ENCODE measurements at regions not wholly inside any gene's neighbourhood (a gene's known extent, or its start where the extent isn't known, plus 50 kb on each side); places are given as distances from the start of the nearest gene placed in this dataset.

DNA sequence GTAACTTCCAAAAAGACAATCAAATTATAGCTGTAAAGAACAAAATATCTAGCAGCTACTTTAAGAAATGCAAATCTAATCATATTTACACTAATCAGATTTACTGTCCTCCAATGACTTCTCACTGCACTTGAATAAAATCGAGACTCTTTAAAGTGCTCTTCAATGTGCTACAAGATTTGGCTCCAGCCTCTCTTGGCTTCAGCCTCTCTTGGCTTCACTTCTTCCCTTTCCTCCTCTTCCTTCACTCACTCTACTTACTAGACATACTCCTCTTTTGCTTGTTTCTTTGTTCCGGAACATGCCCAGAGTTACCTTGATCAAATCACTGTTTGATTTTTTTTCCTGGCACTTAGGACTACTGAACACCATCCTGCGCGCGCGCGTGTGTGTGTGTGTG is 495.4 kb downstream of the LMO7 start:
- Histone ChIP-seq H3K27ac (ENCODE audit: low read depth in 1 of 2, low read length in 2 of 2) (no peak overlapping the region), H3K9ac (ENCODE audit: low read depth in 1 of 2, low read length in 2 of 2) (no peak overlapping the region), H3K4me1 (ENCODE audit: control insufficient read depth in 4 of 4, insufficient read depth in 4 of 4, low read length in 3 of 4) (no peaks in the 10 kb centered on the region), H3K9me3 (ENCODE audit: control insufficient read depth in 4 of 4, low read length in 3 of 4) (peaks cover 0 to 2% (median 0%) of the 10 kb centered on the region in 4 donors), H3K4me3 (ENCODE audit: low read depth in 1 of 3, low read length in 3 of 3) (no peak overlapping the region), H3K27me3 (ENCODE audit: control insufficient read depth in 4 of 4, insufficient read depth in 4 of 4, low read length in 3 of 4) (no peaks in the 10 kb centered on the region), H3K36me3 (ENCODE audit: control insufficient read depth in 4 of 4, insufficient read depth in 3 of 4, low read depth in 1 of 4, low read length in 3 of 4) (no peaks in the 10 kb centered on the region)
- 64% methylated on average over 7 of the region's 7 CpGs for WGBS
- DNase-seq (ENCODE audit: low spot score) = no peak
- TF ChIP-seq, protein P1, sequence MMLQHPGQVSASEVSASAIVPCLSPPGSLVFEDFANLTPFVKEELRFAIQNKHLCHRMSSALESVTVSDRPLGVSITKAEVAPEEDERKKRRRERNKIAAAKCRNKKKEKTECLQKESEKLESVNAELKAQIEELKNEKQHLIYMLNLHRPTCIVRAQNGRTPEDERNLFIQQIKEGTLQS (IDR thresholded peaks at IDR 0.05) = no peak
- TF ChIP-seq, protein P2, sequence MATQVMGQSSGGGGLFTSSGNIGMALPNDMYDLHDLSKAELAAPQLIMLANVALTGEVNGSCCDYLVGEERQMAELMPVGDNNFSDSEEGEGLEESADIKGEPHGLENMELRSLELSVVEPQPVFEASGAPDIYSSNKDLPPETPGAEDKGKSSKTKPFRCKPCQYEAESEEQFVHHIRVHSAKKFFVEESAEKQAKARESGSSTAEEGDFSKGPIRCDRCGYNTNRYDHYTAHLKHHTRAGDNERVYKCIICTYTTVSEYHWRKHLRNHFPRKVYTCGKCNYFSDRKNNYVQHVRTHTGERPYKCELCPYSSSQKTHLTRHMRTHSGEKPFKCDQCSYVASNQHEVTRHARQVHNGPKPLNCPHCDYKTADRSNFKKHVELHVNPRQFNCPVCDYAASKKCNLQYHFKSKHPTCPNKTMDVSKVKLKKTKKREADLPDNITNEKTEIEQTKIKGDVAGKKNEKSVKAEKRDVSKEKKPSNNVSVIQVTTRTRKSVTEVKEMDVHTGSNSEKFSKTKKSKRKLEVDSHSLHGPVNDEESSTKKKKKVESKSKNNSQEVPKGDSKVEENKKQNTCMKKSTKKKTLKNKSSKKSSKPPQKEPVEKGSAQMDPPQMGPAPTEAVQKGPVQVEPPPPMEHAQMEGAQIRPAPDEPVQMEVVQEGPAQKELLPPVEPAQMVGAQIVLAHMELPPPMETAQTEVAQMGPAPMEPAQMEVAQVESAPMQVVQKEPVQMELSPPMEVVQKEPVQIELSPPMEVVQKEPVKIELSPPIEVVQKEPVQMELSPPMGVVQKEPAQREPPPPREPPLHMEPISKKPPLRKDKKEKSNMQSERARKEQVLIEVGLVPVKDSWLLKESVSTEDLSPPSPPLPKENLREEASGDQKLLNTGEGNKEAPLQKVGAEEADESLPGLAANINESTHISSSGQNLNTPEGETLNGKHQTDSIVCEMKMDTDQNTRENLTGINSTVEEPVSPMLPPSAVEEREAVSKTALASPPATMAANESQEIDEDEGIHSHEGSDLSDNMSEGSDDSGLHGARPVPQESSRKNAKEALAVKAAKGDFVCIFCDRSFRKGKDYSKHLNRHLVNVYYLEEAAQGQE (IDR thresholded peaks at IDR 0.05) = no peak
- TF ChIP-seq, protein P3, sequence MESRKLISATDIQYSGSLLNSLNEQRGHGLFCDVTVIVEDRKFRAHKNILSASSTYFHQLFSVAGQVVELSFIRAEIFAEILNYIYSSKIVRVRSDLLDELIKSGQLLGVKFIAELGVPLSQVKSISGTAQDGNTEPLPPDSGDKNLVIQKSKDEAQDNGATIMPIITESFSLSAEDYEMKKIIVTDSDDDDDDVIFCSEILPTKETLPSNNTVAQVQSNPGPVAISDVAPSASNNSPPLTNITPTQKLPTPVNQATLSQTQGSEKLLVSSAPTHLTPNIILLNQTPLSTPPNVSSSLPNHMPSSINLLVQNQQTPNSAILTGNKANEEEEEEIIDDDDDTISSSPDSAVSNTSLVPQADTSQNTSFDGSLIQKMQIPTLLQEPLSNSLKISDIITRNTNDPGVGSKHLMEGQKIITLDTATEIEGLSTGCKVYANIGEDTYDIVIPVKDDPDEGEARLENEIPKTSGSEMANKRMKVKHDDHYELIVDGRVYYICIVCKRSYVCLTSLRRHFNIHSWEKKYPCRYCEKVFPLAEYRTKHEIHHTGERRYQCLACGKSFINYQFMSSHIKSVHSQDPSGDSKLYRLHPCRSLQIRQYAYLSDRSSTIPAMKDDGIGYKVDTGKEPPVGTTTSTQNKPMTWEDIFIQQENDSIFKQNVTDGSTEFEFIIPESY (IDR thresholded peaks at IDR 0.05) = no peak
- no peak for TF ChIP-seq YY1 (IDR thresholded peaks at IDR 0.05)

DNA sequence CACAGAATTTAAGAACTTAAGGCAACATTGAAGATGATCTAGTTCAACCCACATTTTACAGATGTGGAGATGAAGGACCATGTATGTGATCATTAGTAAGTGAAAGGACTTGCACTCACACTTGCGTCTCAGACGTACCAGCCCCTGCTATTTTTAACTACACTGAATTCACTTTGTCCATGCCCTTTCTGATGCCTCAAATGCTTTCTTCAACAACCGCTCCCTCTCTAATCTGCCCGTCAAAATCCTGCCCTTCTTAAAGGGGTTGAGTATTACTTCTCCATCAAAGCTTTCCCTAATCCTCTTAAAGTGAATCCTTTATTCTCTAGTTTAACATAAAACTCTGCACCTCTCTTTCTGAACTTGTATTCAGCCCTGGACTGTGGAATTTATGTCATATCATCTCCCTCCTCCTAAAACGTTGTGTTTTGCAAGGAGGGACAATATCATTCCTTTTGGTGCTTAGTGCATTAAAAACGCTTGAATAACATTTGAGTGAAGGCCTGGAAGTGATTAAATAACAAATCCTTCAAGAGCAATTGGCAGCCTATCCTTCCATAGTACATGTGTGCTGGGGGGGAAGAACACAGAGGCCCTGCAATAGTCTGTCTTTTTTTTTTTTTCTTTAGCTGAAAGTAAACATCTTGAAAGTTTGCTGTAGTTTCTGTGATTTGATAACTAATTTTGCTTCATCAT is 493.3 kb downstream of the LMO7 start:
- no peaks in the 10 kb centered on the region for H3K4me1 ChIP-seq (ENCODE audit: control insufficient read depth in 4 of 4, insufficient read depth in 4 of 4, low read length in 3 of 4)
- H3K9ac ChIP-seq (ENCODE audit: low read depth in 1 of 2, low read length in 2 of 2) = no peak overlapping the region
- H3K4me3 ChIP-seq (ENCODE audit: low read depth in 1 of 3, low read length in 3 of 3) = no peak overlapping the region
- no peak for DNase-seq (ENCODE audit: low spot score)
- H3K27ac ChIP-seq (ENCODE audit: low read depth in 1 of 2, low read length in 2 of 2) = no peak overlapping the region
- H3K27me3 ChIP-seq (ENCODE audit: control insufficient read depth in 4 of 4, insufficient read depth in 4 of 4, low read length in 3 of 4) = no peaks in the 10 kb centered on the region
- no peaks in the 10 kb centered on the region for H3K36me3 ChIP-seq (ENCODE audit: control insufficient read depth in 4 of 4, insufficient read depth in 3 of 4, low read depth in 1 of 4, low read length in 3 of 4)
- peaks cover under 1 to 3% (median 1%) of the 10 kb centered on the region in 4 donors for H3K9me3 ChIP-seq (ENCODE audit: control insufficient read depth in 4 of 4, low read length in 3 of 4)
- no peak for TF ChIP-seq RXRA (IDR thresholded peaks at IDR 0.05)
- TF ChIP-seq, protein P1 (IDR thresholded peaks at IDR 0.05) = no peak
- TF ChIP-seq FOXA1 (IDR thresholded peaks at IDR 0.05) = no peak
- no peak for TF ChIP-seq FOXA2 (IDR thresholded peaks at IDR 0.05)
- TF ChIP-seq HNF4A (conservative IDR thresholded peaks at IDR 0.05) = no peak
- TF ChIP-seq, protein P2 (IDR thresholded peaks at IDR 0.05) = no peak
- TF ChIP-seq NR2F2 (IDR thresholded peaks at IDR 0.05) = no peak
- no peak for TF ChIP-seq SP1 (IDR thresholded peaks at IDR 0.05)
- TF ChIP-seq, protein P4, sequence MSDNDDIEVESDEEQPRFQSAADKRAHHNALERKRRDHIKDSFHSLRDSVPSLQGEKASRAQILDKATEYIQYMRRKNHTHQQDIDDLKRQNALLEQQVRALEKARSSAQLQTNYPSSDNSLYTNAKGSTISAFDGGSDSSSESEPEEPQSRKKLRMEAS (IDR thresholded peaks at IDR 0.05) = no peak
- TF ChIP-seq JUND (IDR thresholded peaks at IDR 0.05) = no peak
- 54% methylated on average over 6 of the region's 6 CpGs for WGBS

Data from liver (tissue), 7 donors.